Thymus (tissue), 11 donors: ENCODE measurements at regions not wholly inside any gene's neighbourhood (a gene's known extent, or its start where the extent isn't known, plus 50 kb on each side); places are given as distances from the start of the nearest gene placed in this dataset.

Source experiments
- DNase-seq, 9 donors: peaks; one replicate each; pipeline ENCODE4 v3.0.0-alpha.2; 2013; ENCODE audit warnings: low spot score in 9 of 9, low read depth in 6 of 9, missing footprints in 1 of 9
- H3K27ac ChIP-seq, 2 donors: one replicate each; pipeline ENCODE4 v1.5.1; 2013; ENCODE audit warnings: control low read depth in 1 of 2, low read depth in 1 of 2, low read length in 1 of 2, mild to moderate bottlenecking in 1 of 2, moderate library complexity in 1 of 2
- H3K27me3 ChIP-seq, 2 donors: one replicate each; pipeline ENCODE4 v1.5.1; 2013; ENCODE audit warnings: low read length in 1 of 2; ENCODE audit not compliant: control insufficient read depth in 2 of 2, insufficient read depth in 1 of 2
- H3K36me3 ChIP-seq, 2 donors: one replicate each; pipeline ENCODE4 v1.5.1; 2013; ENCODE audit warnings: low read length in 1 of 2, mild to moderate bottlenecking in 1 of 2, moderate library complexity in 1 of 2; ENCODE audit not compliant: control insufficient read depth in 2 of 2, insufficient read depth in 2 of 2
- H3K4me1 ChIP-seq, 2 donors: one replicate each; pipeline ENCODE4 v1.5.1; 2013; ENCODE audit warnings: low read length in 2 of 2; ENCODE audit not compliant: control insufficient read depth in 2 of 2, insufficient read depth in 2 of 2
- H3K4me3 ChIP-seq, 2 donors: one replicate each; pipeline ENCODE4 v1.5.1; 2013; ENCODE audit warnings: low read length in 2 of 2, control low read depth in 1 of 2, mild to moderate bottlenecking in 1 of 2
- H3K9me3 ChIP-seq, 2 donors: one replicate each; pipeline ENCODE4 v1.5.1; 2013; ENCODE audit warnings: low read length in 1 of 2, mild to moderate bottlenecking in 1 of 2; ENCODE audit not compliant: control insufficient read depth in 2 of 2, insufficient read depth in 1 of 2
- WGBS: extraction: QIAGEN DNeasy Blood & Tissue Kit; methylation state at CpG from one replicate; pipeline ENCODE4 v1.1.7; 2013; 5-methylcytosine and 5-hydroxymethylcytosine counted together
- donor health status: healthy.

- no peak for DNase-seq
- Histone ChIP-seq H3K36me3 (no peaks in the 10 kb centered on the region), H3K27ac (no peak overlapping the region), H3K4me1 (no peaks in the 10 kb centered on the region), H3K4me3 (no peak overlapping the region), H3K27me3 (no peaks in the 10 kb centered on the region), H3K9me3 (peaks cover 0 to 6% of the 10 kb centered on the region in 2 donors)
Observed at GRCh38 chr5:124245276-124245675, 501.2 kb downstream of the ZNF608 start.

- Histone ChIP-seq H3K27ac (no peak overlapping the region), H3K9me3 (peaks cover 0 to 6% of the 10 kb centered on the region in 2 donors), H3K4me1 (no peaks in the 10 kb centered on the region), H3K36me3 (no peaks in the 10 kb centered on the region), H3K27me3 (no peaks in the 10 kb centered on the region), H3K4me3 (no peak overlapping the region)
- DNase-seq, result no peak
- 97% methylated on average over 1 of the region's 1 CpG for WGBS
Observed at GRCh38 chr5:124240732-124241131, 505.7 kb downstream of the ZNF608 start.

DNA sequence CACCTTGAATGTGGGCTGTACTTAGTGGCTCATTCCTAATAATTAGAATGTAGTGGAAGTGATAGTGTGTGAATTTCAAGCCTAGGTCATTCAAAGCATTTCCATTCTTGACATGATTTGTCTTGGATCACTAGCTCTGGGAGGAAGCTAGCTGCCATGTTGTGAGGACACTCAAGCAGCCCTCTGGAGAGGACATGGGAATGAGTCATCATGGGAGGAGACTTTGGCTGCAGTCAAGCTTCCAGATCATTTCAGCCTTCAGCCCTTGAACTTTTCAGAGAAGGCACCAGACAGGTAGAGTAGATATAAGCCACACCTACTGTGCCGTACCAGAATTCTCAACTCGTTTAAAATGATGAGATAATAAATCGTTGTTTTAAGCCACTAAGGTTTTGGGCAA, 506.9 kb downstream of the ZNF608 start:
- H3K36me3 ChIP-seq, result no peaks in the 10 kb centered on the region
- H3K4me3 ChIP-seq, result no peak overlapping the region
- no peak for DNase-seq
- H3K27me3 ChIP-seq, result no peaks in the 10 kb centered on the region
- H3K4me1 ChIP-seq, result no peaks in the 10 kb centered on the region
- 97% methylated on average over 3 of the region's 3 CpGs for whole genome bisulfite sequencing
- H3K9me3 ChIP-seq, result peaks cover 0 to 6% of the 10 kb centered on the region in 2 donors
- no peak overlapping the region for H3K27ac ChIP-seq

GRCh38 chr5:124238350-124238749, 508.1 kb downstream of the ZNF608 start:
- peaks cover 0 to 2% of the 10 kb centered on the region in 2 donors for H3K9me3 ChIP-seq
- H3K36me3 ChIP-seq, result no peaks in the 10 kb centered on the region
- H3K27ac ChIP-seq, result no peak overlapping the region
- H3K27me3 ChIP-seq, result no peaks in the 10 kb centered on the region
- DNase-seq, result no peak
- H3K4me3 ChIP-seq, result no peak overlapping the region
- WGBS, result 98% methylated on average over 6 of the region's 6 CpGs
- no peaks in the 10 kb centered on the region for H3K4me1 ChIP-seq

GRCh38 chr5:124237206-124237695, 509.2 kb downstream of the ZNF608 start:
- Histone ChIP-seq H3K9me3 (no peaks in the 10 kb centered on the region), H3K27me3 (no peaks in the 10 kb centered on the region), H3K27ac (no peak overlapping the region), H3K4me1 (no peaks in the 10 kb centered on the region), H3K4me3 (no peak overlapping the region), H3K36me3 (no peaks in the 10 kb centered on the region)
- WGBS, result 96% methylated on average over 1 of the region's 1 CpG
- no peak for DNase-seq

DNA sequence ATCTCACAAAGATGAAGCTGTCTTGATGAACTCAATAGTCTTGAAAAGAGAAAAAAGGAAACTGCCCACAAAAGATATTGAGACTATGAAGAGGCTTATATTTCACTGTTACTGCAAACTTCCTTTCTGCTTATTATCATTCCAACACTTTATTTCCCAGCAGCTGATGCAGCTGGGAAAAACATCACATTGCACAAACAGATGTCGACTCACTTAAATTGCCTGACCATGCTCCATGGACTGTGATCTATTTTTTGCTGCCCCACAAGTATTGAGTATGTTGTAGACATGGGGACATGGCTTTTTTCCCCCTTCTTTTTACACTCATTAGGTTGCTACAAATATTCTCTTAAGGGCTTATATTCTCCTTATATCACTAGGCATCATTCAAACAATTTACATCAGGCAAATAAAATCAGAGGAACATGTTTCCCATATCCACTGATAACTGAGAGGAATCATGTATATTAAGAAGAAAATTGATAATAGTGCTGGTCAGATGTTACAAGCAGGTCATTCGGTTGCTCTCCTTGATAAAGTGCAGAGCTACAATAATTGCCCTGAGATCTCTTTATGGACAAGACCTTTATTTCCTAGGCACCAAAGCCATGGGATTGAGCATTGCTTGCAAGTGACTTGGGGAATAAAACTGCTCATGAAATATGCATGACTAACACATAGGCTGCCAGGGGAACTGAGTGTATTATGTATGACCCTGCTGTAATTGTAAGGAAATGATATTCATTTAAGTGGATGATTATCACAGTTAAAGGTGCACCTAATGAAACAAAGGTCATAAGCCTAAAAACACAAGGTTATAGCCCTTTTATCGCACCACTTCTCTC, 509.9 kb downstream of the ZNF608 start:
- no peak overlapping the region for H3K27ac ChIP-seq
- no peaks in the 10 kb centered on the region for H3K4me1 ChIP-seq
- H3K4me3 ChIP-seq, result no peak overlapping the region
- no peaks in the 10 kb centered on the region for H3K27me3 ChIP-seq
- DNase-seq, result no peak
- no peaks in the 10 kb centered on the region for H3K9me3 ChIP-seq
- 95% methylated on average over 3 of the region's 3 CpGs for WGBS
- no peaks in the 10 kb centered on the region for H3K36me3 ChIP-seq

- H3K4me1 ChIP-seq, result no peaks in the 10 kb centered on the region
- H3K27ac ChIP-seq, result no peak overlapping the region
- no peak overlapping the region for H3K4me3 ChIP-seq
- no peaks in the 10 kb centered on the region for H3K9me3 ChIP-seq
- WGBS, result 97% methylated on average over 6 of the region's 6 CpGs
- no peaks in the 10 kb centered on the region for H3K36me3 ChIP-seq
- no peak for DNase-seq
- H3K27me3 ChIP-seq, result no peaks in the 10 kb centered on the region
Observed at GRCh38 chr5:124235576-124235975, 510.9 kb downstream of the ZNF608 start.

- Histone ChIP-seq H3K36me3 (no peaks in the 10 kb centered on the region), H3K27ac (no peak overlapping the region), H3K4me3 (no peak overlapping the region), H3K9me3 (no peaks in the 10 kb centered on the region), H3K4me1 (no peaks in the 10 kb centered on the region), H3K27me3 (no peaks in the 10 kb centered on the region)
- 96% methylated on average over 1 of the region's 1 CpG for WGBS
- no peak for DNase-seq
Observed at GRCh38 chr5:124234770-124235562, 511.5 kb downstream of the ZNF608 start.
